ENCODE measurements at regions not wholly inside any gene's neighbourhood (a gene's known extent, or its start where the extent isn't known, plus 50 kb on each side); places are given as distances from the start of the nearest gene placed in this dataset.
A peak's percentile ranks its signal among the peaks of the same experiment; 100 is the strongest.

DNA sequence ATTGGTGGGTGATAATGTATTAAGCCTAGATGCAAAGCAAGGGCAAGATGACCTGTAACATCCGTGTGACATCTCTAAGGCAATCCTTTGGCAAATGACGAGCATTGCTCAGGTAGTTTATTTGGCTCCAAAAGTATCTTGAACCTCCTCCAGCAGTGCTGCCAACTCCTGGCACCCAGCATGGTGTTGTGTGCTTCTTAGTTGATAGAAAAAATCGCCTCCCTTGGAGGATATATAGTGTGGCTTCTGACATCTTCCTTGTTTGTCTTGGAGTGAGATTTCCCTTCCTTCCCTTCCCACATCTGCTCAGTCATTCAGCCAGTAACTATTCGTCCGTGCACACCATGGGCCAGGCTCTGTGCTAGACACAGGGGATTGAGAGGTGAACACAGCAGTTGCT lies 121.8 kb downstream of the TOMM20 start:
- TF ChIP-seq, protein P1, sequence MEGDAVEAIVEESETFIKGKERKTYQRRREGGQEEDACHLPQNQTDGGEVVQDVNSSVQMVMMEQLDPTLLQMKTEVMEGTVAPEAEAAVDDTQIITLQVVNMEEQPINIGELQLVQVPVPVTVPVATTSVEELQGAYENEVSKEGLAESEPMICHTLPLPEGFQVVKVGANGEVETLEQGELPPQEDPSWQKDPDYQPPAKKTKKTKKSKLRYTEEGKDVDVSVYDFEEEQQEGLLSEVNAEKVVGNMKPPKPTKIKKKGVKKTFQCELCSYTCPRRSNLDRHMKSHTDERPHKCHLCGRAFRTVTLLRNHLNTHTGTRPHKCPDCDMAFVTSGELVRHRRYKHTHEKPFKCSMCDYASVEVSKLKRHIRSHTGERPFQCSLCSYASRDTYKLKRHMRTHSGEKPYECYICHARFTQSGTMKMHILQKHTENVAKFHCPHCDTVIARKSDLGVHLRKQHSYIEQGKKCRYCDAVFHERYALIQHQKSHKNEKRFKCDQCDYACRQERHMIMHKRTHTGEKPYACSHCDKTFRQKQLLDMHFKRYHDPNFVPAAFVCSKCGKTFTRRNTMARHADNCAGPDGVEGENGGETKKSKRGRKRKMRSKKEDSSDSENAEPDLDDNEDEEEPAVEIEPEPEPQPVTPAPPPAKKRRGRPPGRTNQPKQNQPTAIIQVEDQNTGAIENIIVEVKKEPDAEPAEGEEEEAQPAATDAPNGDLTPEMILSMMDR (IDR thresholded peaks at IDR 0.05; ENCODE audit: unreplicated experiment in 3 of 3) = no peak
- no peak overlapping the region for H3K4me3 Mint-ChIP-seq
- peaks cover 5% of the 10 kb centered on the region for H3K9me3 Mint-ChIP-seq
- no peaks in the 10 kb centered on the region for H3K36me3 Mint-ChIP-seq (ENCODE audit: low read depth)
- no peak overlapping the region for H3K27ac Mint-ChIP-seq
- peaks cover 5% of the 10 kb centered on the region for H3K4me1 Mint-ChIP-seq
- H3K27me3 Mint-ChIP-seq (ENCODE audit: low read depth) = no peaks in the 10 kb centered on the region

DNA sequence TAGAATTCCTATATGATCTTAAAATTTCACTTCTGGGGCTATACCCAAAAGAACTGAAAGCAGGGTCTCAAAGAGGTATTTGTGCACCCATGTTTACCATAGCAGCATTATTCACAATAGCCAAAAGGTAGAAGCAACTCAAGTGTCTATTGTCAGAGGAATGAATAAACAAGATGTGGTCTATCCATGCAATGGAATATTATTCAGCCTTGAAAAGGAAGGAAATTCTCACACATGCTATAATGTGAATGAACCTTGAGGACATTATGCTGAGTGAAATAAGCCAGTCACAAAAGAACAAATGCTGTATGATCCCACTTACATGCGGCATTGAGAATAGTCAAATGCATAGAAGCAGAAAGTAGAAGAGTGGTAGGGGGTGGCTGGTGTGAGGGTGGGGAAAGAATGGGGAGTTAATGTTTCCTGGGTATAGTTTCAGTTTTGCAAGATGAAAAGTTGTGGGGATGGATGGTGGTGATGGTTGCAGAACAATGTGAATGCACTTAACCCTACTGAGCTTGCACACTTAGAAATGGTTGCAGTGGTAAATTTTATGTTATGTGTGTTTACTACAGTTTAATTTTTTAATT lies 122.4 kb downstream of the TOMM20 start:
- Mint-ChIP-seq H3K4me1 (peaks cover 11% of the 10 kb centered on the region), H3K4me3 (no peak overlapping the region), H3K9me3 (peaks cover 5% of the 10 kb centered on the region), H3K36me3 (ENCODE audit: low read depth) (no peaks in the 10 kb centered on the region), H3K27ac (no peak overlapping the region), H3K27me3 (ENCODE audit: low read depth) (no peaks in the 10 kb centered on the region)
- TF ChIP-seq, protein P1 (IDR thresholded peaks at IDR 0.05; ENCODE audit: unreplicated experiment in 3 of 3) = no peak

DNA sequence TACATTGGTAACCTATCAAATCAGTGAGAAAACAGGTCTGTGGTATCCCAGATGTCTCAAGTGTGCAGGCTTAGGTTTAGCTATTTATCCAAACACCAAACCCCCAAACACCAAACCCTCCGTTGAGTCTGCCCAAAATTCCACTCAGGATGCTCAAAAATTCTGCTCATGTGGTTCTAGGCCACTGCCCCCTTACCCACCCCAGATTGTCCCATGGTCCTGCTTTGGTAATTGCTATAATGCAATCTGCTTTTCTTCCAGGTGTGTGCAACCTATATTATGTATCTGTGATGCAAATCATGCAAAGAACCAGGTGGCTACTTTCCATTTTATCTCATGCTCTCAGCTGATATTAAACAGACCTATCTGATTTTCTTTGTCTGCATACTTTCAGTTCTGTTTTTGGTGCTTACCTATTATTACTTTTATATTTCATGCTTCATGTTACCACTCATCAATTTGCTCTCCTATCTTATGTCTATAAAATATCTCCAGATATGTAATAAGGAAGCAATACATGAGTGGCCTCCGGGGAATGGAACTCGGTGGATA lies 123.7 kb downstream of the TOMM20 start:
- H3K27ac Mint-ChIP-seq = no peak overlapping the region
- no peaks in the 10 kb centered on the region for H3K36me3 Mint-ChIP-seq (ENCODE audit: low read depth)
- H3K9me3 Mint-ChIP-seq = peaks cover 5% of the 10 kb centered on the region
- no peaks in the 10 kb centered on the region for H3K27me3 Mint-ChIP-seq (ENCODE audit: low read depth)
- peaks cover 17% of the 10 kb centered on the region for H3K4me1 Mint-ChIP-seq
- H3K4me3 Mint-ChIP-seq = no peak overlapping the region
- TF ChIP-seq, protein P1 (IDR thresholded peaks at IDR 0.05; ENCODE audit: unreplicated experiment in 3 of 3) = no peak

DNA sequence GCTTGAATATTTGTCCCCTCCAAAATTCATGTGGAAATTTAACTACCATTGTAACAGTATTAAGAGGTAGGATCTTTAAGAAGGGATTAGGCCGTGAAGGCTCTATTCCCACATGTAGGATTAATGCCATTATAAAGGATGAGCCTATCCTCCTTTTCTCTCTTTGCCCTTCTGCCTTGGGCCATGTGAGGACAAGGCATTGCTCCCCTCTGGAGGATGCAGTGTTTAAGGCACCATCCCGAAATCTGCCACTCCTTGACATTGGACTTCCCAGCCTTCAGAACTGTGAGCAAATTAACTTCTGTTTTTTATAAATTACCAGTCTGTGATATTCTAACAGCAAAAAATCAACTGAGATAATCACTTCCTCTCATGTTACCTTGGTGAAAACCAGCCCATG lies 124.4 kb downstream of the TOMM20 start:
- TF ChIP-seq, protein P1 (IDR thresholded peaks at IDR 0.05; ENCODE audit: unreplicated experiment in 3 of 3) = no peak
- Mint-ChIP-seq H3K9me3 (peaks cover 5% of the 10 kb centered on the region), H3K4me3 (no peak overlapping the region), H3K27me3 (ENCODE audit: low read depth) (no peaks in the 10 kb centered on the region), H3K36me3 (ENCODE audit: low read depth) (no peaks in the 10 kb centered on the region), H3K27ac (no peak overlapping the region), H3K4me1 (peaks cover 17% of the 10 kb centered on the region)

DNA sequence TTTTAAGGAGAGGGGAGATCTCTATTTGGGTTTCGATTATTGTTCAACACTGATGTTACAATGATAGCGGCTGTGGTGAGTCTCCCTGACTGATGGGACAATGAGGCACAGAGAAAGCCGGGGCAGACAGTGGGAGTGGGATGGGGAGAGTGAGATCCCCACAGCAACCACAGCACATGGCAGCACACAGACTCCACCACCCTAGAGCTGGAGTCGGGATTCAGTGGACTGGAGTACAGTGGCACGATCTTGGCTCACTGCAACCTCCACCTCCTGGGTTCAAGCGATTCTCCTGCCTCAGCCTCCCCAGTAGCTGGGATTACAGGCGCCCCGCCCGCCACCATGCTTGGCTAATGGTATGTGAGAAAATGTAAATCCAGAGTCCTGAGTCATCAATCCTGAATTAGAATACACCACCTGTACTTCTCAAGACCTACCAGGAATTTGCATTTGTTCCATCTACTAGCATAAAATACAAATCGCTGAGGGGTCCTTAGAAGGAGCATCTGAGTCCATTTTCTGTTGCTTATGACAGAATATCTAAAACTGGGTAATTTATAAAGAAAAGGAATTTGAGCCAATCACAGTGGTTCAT lies 125.8 kb downstream of the TOMM20 start:
- Mint-ChIP-seq H3K27ac (no peak overlapping the region), H3K4me1 (peaks cover 28% of the 10 kb centered on the region), H3K36me3 (ENCODE audit: low read depth) (no peaks in the 10 kb centered on the region), H3K9me3 (peaks cover 3% of the 10 kb centered on the region), H3K27me3 (ENCODE audit: low read depth) (no peaks in the 10 kb centered on the region), H3K4me3 (no peak overlapping the region)
- TF ChIP-seq, protein P1 (IDR thresholded peaks at IDR 0.05; ENCODE audit: unreplicated experiment in 3 of 3) = no peak

DNA sequence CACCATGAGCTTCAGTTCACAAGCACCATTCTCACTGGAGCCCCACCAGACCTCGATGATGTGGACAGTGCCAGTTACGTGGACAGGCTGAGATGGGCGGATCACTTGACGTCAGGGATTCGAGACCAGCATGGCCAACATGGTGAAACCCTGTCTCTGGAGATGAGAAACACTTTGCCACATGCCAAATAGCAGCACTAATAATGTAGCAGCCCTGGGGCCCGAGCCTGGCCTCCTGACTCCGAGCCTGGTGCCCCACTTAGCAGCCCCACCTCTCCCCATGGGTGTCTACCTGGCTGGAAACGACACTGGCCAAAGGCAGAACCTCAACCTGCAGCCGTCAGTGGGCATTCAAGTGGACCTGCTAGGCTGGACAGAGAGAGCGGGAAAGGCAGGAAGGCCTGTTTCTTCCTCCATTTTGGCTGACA lies 129.1 kb downstream of the TOMM20 start:
- TF ChIP-seq, protein P1 (IDR thresholded peaks at IDR 0.05; ENCODE audit: unreplicated experiment in 3 of 3) = no peak
- peak overlapping the region in 1 of 3 experiments; percentile 41 for H3K27ac Mint-ChIP-seq

More for the DNA sequence above, 129.1 kb downstream of the TOMM20 start:
- Mint-ChIP-seq H3K27me3 (ENCODE audit: low read depth) (no peaks in the 10 kb centered on the region), H3K4me1 (peaks cover 46% of the 10 kb centered on the region), H3K36me3 (ENCODE audit: low read depth) (no peaks in the 10 kb centered on the region), H3K9me3 (no peaks in the 10 kb centered on the region), H3K4me3 (no peak overlapping the region)
